IPS-15b (cell line): ENCODE measurements at regions not wholly inside any gene's neighbourhood (a gene's known extent, or its start where the extent isn't known, plus 50 kb on each side); places are given as distances from the start of the nearest gene placed in this dataset.

Experiments used
- H3K27me3 ChIP-seq: one replicate; pipeline ENCODE4 v1.6.1; 2013; ENCODE audit warnings: low read length; ENCODE audit not compliant: control insufficient read depth, insufficient read depth
- H3K36me3 ChIP-seq: one replicate; pipeline ENCODE4 v1.6.1; 2013; ENCODE audit warnings: low read length; ENCODE audit not compliant: control insufficient read depth, insufficient read depth
- H3K4me1 ChIP-seq: one replicate; pipeline ENCODE4 v1.6.1; 2013; ENCODE audit warnings: mild to moderate bottlenecking, low read length; ENCODE audit not compliant: control insufficient read depth, insufficient read depth
- H3K4me3 ChIP-seq: one replicate; pipeline ENCODE4 v1.5.1; 2013; ENCODE audit warnings: low read depth, low read length
- H3K9ac ChIP-seq: one replicate; pipeline ENCODE4 v1.6.1; 2013; ENCODE audit warnings: low read depth, mild to moderate bottlenecking, low read length
- H3K9me3 ChIP-seq: one replicate; pipeline ENCODE4 v1.6.1; 2013; ENCODE audit warnings: mild to moderate bottlenecking, low read length; ENCODE audit not compliant: control insufficient read depth, insufficient read depth

GRCh38 chr3:168611826-168612225 is 516.1 kb upstream of the GOLIM4 start:
- Histone ChIP-seq H3K27me3 (no peaks in the 10 kb centered on the region), H3K9ac (no peak overlapping the region), H3K4me3 (no peak overlapping the region), H3K9me3 (no peaks in the 10 kb centered on the region), H3K4me1 (peaks cover 28% of the 10 kb centered on the region), H3K36me3 (no peaks in the 10 kb centered on the region)

GRCh38 chr3:168608926-168609325 is 513.2 kb upstream of the GOLIM4 start:
- no peak overlapping the region for H3K4me3 ChIP-seq
- no peak overlapping the region for H3K9ac ChIP-seq
- H3K27me3 ChIP-seq, result no peaks in the 10 kb centered on the region
- peaks cover 3% of the 10 kb centered on the region for H3K4me1 ChIP-seq
- no peaks in the 10 kb centered on the region for H3K9me3 ChIP-seq
- H3K36me3 ChIP-seq, result no peaks in the 10 kb centered on the region

- H3K27me3 ChIP-seq, result no peaks in the 10 kb centered on the region
- H3K9ac ChIP-seq, result no peak overlapping the region
- peaks cover 3% of the 10 kb centered on the region for H3K4me1 ChIP-seq
- H3K9me3 ChIP-seq, result no peaks in the 10 kb centered on the region
- H3K36me3 ChIP-seq, result no peaks in the 10 kb centered on the region
- H3K4me3 ChIP-seq, result no peak overlapping the region
Observed at GRCh38 chr3:168604767-168605166, 509.0 kb upstream of the GOLIM4 start.

- no peak overlapping the region for H3K9ac ChIP-seq
- H3K4me3 ChIP-seq, result no peak overlapping the region
- no peaks in the 10 kb centered on the region for H3K9me3 ChIP-seq
- H3K4me1 ChIP-seq, result no peaks in the 10 kb centered on the region
- H3K36me3 ChIP-seq, result no peaks in the 10 kb centered on the region
- no peaks in the 10 kb centered on the region for H3K27me3 ChIP-seq
Observed at GRCh38 chr3:168598250-168598649, 502.5 kb upstream of the GOLIM4 start.

GRCh38 chr3:168596175-168596823 is 500.6 kb upstream of the GOLIM4 start:
- no peaks in the 10 kb centered on the region for H3K27me3 ChIP-seq
- H3K4me3 ChIP-seq, result no peak overlapping the region
- H3K36me3 ChIP-seq, result no peaks in the 10 kb centered on the region
- H3K9ac ChIP-seq, result no peak overlapping the region
- H3K4me1 ChIP-seq, result no peaks in the 10 kb centered on the region
- H3K9me3 ChIP-seq, result no peaks in the 10 kb centered on the region

- H3K9me3 ChIP-seq, result no peaks in the 10 kb centered on the region
- H3K27me3 ChIP-seq, result no peaks in the 10 kb centered on the region
- no peaks in the 10 kb centered on the region for H3K4me1 ChIP-seq
- no peaks in the 10 kb centered on the region for H3K36me3 ChIP-seq
- no peak overlapping the region for H3K9ac ChIP-seq
- H3K4me3 ChIP-seq, result no peak overlapping the region
Observed at GRCh38 chr3:168591587-168591986, 495.9 kb upstream of the GOLIM4 start.

- H3K36me3 ChIP-seq, result no peaks in the 10 kb centered on the region
- H3K4me3 ChIP-seq, result no peak overlapping the region
- H3K4me1 ChIP-seq, result peaks cover 3% of the 10 kb centered on the region
- H3K9me3 ChIP-seq, result no peaks in the 10 kb centered on the region
- no peak overlapping the region for H3K9ac ChIP-seq
- H3K27me3 ChIP-seq, result no peaks in the 10 kb centered on the region
Observed at GRCh38 chr3:168589376-168589775, 493.7 kb upstream of the GOLIM4 start.

- no peaks in the 10 kb centered on the region for H3K27me3 ChIP-seq
- peaks cover 19% of the 10 kb centered on the region for H3K4me1 ChIP-seq
- no peaks in the 10 kb centered on the region for H3K9me3 ChIP-seq
- H3K4me3 ChIP-seq, result no peak overlapping the region
- H3K9ac ChIP-seq, result no peak overlapping the region
- H3K36me3 ChIP-seq, result no peaks in the 10 kb centered on the region
Observed at GRCh38 chr3:168585544-168585943, 489.8 kb upstream of the GOLIM4 start.

GRCh38 chr3:168583977-168584376 is 488.3 kb upstream of the GOLIM4 start:
- H3K9ac ChIP-seq, result no peak overlapping the region
- no peaks in the 10 kb centered on the region for H3K9me3 ChIP-seq
- no peaks in the 10 kb centered on the region for H3K27me3 ChIP-seq
- H3K4me3 ChIP-seq, result no peak overlapping the region
- H3K4me1 ChIP-seq, result peaks cover 19% of the 10 kb centered on the region
- H3K36me3 ChIP-seq, result no peaks in the 10 kb centered on the region

GRCh38 chr3:168582503-168582902 is 486.8 kb upstream of the GOLIM4 start:
- H3K27me3 ChIP-seq, result no peaks in the 10 kb centered on the region
- H3K36me3 ChIP-seq, result no peaks in the 10 kb centered on the region
- no peaks in the 10 kb centered on the region for H3K9me3 ChIP-seq
- H3K4me1 ChIP-seq, result peaks cover 19% of the 10 kb centered on the region
- H3K9ac ChIP-seq, result no peak overlapping the region
- H3K4me3 ChIP-seq, result no peak overlapping the region

- H3K9me3 ChIP-seq, result no peaks in the 10 kb centered on the region
- no peaks in the 10 kb centered on the region for H3K36me3 ChIP-seq
- no peak overlapping the region for H3K9ac ChIP-seq
- H3K4me3 ChIP-seq, result no peak overlapping the region
- H3K27me3 ChIP-seq, result no peaks in the 10 kb centered on the region
- peaks cover 19% of the 10 kb centered on the region for H3K4me1 ChIP-seq
Observed at GRCh38 chr3:168581771-168582225, 486.1 kb upstream of the GOLIM4 start.

- Histone ChIP-seq H3K4me1 (peaks cover 16% of the 10 kb centered on the region), H3K4me3 (no peak overlapping the region), H3K9ac (no peak overlapping the region), H3K9me3 (no peaks in the 10 kb centered on the region), H3K36me3 (no peaks in the 10 kb centered on the region), H3K27me3 (no peaks in the 10 kb centered on the region)
Observed at GRCh38 chr3:168579010-168579409, 483.3 kb upstream of the GOLIM4 start.
